Activated CD8-positive, alpha-beta T cell treated with anti-CD3 and anti-CD28 coated beads for 36 hours (primary cell): ENCODE measurements at regions not wholly inside any gene's neighbourhood (a gene's known extent, or its start where the extent isn't known, plus 50 kb on each side); places are given as distances from the start of the nearest gene placed in this dataset.
"Not testable (repeated sequence)": the region's sequence is repeated elsewhere in the genome, so short reads cannot be mapped to it uniquely, and the experiment has no call there.

Source experiments
- ATAC-seq: fragments of 200-7000 bp; cut with Tn5 transposase; one replicate; pipeline ENCODE4 v1.10.0; 2021; ENCODE audit warnings: mild to moderate bottlenecking, moderate library complexity
- CTCF ChIA-PET: fragments of 350-600 bp; sonication (Branson Sonifier 250); formaldehyde crosslinking; loops from one replicate; lab custom pipeline; 2021; ENCODE audit warnings: antibody characterized with exemption; lab: Charles Lee
- POLR2A ChIA-PET: fragments of 350-600 bp; sonication (Branson Sonifier 250); formaldehyde crosslinking; loops from one replicate; lab custom pipeline; 2021; ENCODE audit warnings: antibody characterized with exemption; lab: Charles Lee
- DNase-seq: peaks from one replicate; pipeline ENCODE4 v3.0.0-alpha.2; 2020
- H3K27ac Mint-ChIP-seq: one replicate; pipeline ENCODE4 v1.8.0; 2021; ENCODE audit warnings: mild to moderate bottlenecking, mixed read lengths
- H3K27me3 Mint-ChIP-seq: one replicate; pipeline ENCODE4 v1.8.0; 2021; ENCODE audit warnings: mixed read lengths
- H3K36me3 Mint-ChIP-seq: one replicate; pipeline ENCODE4 v1.8.0; 2021; ENCODE audit warnings: low read depth, mixed read lengths
- H3K4me1 Mint-ChIP-seq: one replicate; pipeline ENCODE4 v1.8.0; 2021; ENCODE audit warnings: low read depth, mixed read lengths
- H3K4me3 Mint-ChIP-seq: one replicate; pipeline ENCODE4 v1.8.0; 2021; ENCODE audit warnings: mild to moderate bottlenecking, moderate library complexity, mixed read lengths
- H3K9me3 Mint-ChIP-seq: one replicate; pipeline ENCODE4 v1.8.0; 2021; ENCODE audit warnings: mixed read lengths
- intact Hi-C: fragments of 100-400 bp; cut with micrococcal nuclease; formaldehyde crosslinking; loops from one replicate; pipeline ENCODE4 v1.10.0; 2022
- TF ChIP-seq, protein P1 (sequence below): fragments of 200-600 bp; IDR thresholded peaks from one replicate; pipeline ENCODE4 v1.8.0; 2022; ENCODE audit warnings: antibody characterized with exemption, mild to moderate bottlenecking

DNA sequence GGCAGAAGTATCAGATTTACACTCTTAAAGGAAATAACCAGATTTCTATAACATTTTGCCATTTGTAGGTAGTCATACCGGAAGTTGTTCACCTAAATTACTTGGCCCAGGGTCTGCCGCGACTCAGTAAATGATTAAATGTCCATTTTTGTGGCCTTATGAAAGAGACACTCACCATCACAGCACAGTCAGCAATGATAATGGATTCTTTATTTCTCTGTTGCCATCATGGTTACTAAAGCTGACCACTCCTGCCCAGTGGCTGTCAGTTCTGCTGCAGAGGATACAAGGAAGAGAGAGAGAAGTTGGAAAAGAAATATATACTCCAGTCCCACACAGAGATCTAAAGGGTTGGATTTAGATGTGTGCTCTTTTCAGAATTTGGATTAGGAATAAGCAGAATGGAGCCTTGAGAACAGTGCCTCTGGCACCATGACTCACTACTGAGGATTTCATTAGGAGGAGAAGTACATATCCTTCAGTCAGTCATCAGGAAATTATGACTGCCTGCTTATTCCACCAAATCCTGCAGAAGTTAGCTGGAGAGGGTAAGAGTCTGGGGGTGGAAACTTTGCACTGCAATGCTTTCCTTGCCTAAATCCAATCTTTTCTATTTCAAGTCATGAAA is 72.8 kb upstream of the EFNA5 start:
- ChIA-PET CTCF (no interaction called here), POLR2A (no interaction called here)
- no peak for ATAC-seq
- TF ChIP-seq, protein P1, sequence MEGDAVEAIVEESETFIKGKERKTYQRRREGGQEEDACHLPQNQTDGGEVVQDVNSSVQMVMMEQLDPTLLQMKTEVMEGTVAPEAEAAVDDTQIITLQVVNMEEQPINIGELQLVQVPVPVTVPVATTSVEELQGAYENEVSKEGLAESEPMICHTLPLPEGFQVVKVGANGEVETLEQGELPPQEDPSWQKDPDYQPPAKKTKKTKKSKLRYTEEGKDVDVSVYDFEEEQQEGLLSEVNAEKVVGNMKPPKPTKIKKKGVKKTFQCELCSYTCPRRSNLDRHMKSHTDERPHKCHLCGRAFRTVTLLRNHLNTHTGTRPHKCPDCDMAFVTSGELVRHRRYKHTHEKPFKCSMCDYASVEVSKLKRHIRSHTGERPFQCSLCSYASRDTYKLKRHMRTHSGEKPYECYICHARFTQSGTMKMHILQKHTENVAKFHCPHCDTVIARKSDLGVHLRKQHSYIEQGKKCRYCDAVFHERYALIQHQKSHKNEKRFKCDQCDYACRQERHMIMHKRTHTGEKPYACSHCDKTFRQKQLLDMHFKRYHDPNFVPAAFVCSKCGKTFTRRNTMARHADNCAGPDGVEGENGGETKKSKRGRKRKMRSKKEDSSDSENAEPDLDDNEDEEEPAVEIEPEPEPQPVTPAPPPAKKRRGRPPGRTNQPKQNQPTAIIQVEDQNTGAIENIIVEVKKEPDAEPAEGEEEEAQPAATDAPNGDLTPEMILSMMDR: no peak
- Mint-ChIP-seq H3K4me3 (no peak overlapping the region), H3K27me3 (peaks cover 4% of the 10 kb centered on the region), H3K4me1 (no peaks in the 10 kb centered on the region), H3K27ac (no peak overlapping the region), H3K36me3 (no peaks in the 10 kb centered on the region), H3K9me3 (peaks cover 2% of the 10 kb centered on the region)
- no peak for DNase-seq
- intact Hi-C loops: no loop called here

DNA sequence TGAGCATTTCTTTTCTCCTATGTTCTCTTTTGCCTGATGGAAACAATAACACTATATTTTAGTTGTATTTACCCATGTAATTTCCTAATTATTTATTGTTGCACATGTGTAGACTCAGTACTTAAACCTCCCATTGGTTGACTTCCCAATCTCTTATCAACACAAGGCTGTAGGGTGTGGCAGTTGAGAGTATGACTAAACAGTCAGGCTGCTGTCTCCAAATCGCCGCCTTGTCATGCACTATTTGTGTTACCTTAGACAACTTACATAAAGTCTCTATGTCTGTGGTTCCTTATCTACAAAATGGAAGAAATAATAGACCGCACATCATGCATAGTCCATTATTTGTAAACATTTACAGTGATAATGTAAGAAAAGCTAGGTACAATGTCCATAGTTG is 68.9 kb upstream of the EFNA5 start:
- H3K27ac Mint-ChIP-seq: no peak overlapping the region

DNA sequence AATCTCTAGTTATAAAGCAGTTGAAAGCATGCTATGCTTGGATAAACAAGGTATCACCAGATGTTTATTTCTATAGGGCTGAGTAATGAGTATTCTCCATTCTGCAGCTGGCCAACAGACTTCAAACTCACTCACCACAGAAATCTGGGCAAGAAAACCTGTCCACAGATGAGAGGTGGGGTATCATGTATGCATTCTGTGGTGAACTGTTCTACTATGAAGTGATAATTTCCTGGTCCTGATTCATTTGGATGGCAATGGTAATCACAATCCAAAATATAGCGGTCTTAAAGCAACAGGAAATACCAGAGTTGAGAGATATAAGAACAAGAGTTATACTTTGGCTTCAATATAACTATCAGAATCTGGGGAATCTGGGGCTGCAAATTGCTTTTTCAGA is 65.9 kb upstream of the EFNA5 start:
- Mint-ChIP-seq H3K36me3 (no peaks in the 10 kb centered on the region), H3K4me3 (no peak overlapping the region), H3K27ac (no peak overlapping the region), H3K4me1 (no peaks in the 10 kb centered on the region), H3K27me3 (no peaks in the 10 kb centered on the region), H3K9me3 (peaks cover 2% of the 10 kb centered on the region)
- ChIA-PET POLR2A (no interaction called here), CTCF (no interaction called here)
- intact Hi-C loops: no loop called here
- DNase-seq (no peak), ATAC-seq (no peak)
- TF ChIP-seq, protein P1: no peak

More for the DNA sequence above, 68.9 kb upstream of the EFNA5 start:
- POLR2A ChIA-PET: no interaction called here
- DNase-seq (no peak), ATAC-seq (no peak)
- CTCF ChIA-PET: no interaction called here
- TF ChIP-seq, protein P1: no peak
- Mint-ChIP-seq H3K4me3 (no peak overlapping the region), H3K36me3 (no peaks in the 10 kb centered on the region), H3K9me3 (peaks cover 2% of the 10 kb centered on the region), H3K27me3 (peaks cover 4% of the 10 kb centered on the region), H3K4me1 (no peaks in the 10 kb centered on the region)
- intact Hi-C loops: no loop called here

DNA sequence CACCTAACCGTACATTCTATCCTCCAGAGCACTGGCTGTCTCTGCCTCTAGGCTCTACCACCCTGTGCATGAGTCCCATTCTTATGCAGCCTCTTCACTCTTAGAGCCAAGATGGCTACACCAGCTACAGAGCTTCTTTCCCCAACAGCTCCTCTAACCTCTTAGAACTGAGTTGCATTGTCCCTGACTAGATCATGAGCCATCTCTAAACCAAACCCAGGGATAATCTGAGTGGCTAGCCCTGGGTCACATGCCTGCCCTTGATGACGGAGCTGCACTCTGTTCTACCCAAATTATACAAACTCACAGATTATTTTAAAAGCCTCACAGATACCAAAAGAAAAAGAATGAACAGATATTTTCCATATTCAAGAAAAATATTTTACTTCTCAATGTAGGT is 65.4 kb upstream of the EFNA5 start:
- H3K9me3 Mint-ChIP-seq, ATAC-seq, CTCF ChIA-PET, POLR2A ChIA-PET, H3K4me1 Mint-ChIP-seq, H3K27me3 Mint-ChIP-seq, H3K36me3 Mint-ChIP-seq, DNase-seq, H3K27ac Mint-ChIP-seq, intact Hi-C loops, H3K4me3 Mint-ChIP-seq: not testable (repeated sequence)

DNA sequence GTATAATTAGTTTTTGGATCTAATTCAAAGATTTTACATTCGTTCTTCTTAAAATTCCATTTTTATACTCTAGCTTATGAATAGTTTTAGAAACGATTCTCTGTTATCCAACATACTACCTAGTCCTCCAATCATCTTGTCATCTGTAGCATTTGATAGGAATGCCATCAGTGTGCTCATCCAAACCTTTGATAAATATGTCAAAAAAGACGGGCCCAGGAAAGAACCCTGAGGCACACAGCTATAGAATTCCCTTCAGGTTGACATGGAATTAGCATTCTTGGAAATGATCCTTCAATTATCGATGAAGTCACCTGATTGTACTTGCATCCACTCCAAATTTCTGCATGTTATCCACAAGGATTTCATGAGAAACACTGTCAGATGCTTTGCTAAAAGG is 64.8 kb upstream of the EFNA5 start:
- ATAC-seq (no peak), DNase-seq (no peak)
- CTCF ChIA-PET: no interaction called here
- Mint-ChIP-seq H3K9me3 (no peaks in the 10 kb centered on the region), H3K4me1 (no peaks in the 10 kb centered on the region), H3K27ac (no peak overlapping the region), H3K4me3 (no peak overlapping the region), H3K27me3 (no peaks in the 10 kb centered on the region), H3K36me3 (no peaks in the 10 kb centered on the region)
- intact Hi-C loops: no loop called here
- POLR2A ChIA-PET: no interaction called here
- TF ChIP-seq, protein P1: no peak
